Panc1 (cell line): ENCODE measurements at regions not wholly inside any gene's neighbourhood (a gene's known extent, or its start where the extent isn't known, plus 50 kb on each side); places are given as distances from the start of the nearest gene placed in this dataset.

Source experiments
- POLR2AphosphoS5 ChIP-seq: IDR thresholded peaks from 2 replicates; pipeline ENCODE4 v1.6.1; 2012; ENCODE audit warnings: mild to moderate bottlenecking, low read depth, low read length, moderate library complexity
- SIN3A ChIP-seq: IDR thresholded peaks from 2 replicates; pipeline ENCODE4 v1.6.1; 2012; ENCODE audit warnings: low read depth, mild to moderate bottlenecking, low read length, moderate library complexity, borderline replicate concordance; ENCODE audit not compliant: insufficient read depth
- TCF7L2 ChIP-seq: IDR thresholded peaks from 2 replicates; pipeline ENCODE4 v1.6.1; 2011; ENCODE audit warnings: mild to moderate bottlenecking, low read depth, low read length, inconsistent platforms
- TF ChIP-seq, protein P1 (sequence below): fragments of 450-650 bp; IDR thresholded peaks from 2 replicates; pipeline ENCODE4 v1.5.1; 2017; ENCODE audit warnings: mild to moderate bottlenecking
- TF ChIP-seq, protein P2 (sequence below), 2 experiments: IDR thresholded peaks; 2 replicates each; pipeline ENCODE4 v1.6.1; 2011 to 2012; ENCODE audit warnings: low read depth in 2 of 2, control low read depth in 1 of 2, low read length in 1 of 2, mild to moderate bottlenecking in 1 of 2, moderate library complexity in 1 of 2; ENCODE audit not compliant: insufficient read depth in 1 of 2

DNA sequence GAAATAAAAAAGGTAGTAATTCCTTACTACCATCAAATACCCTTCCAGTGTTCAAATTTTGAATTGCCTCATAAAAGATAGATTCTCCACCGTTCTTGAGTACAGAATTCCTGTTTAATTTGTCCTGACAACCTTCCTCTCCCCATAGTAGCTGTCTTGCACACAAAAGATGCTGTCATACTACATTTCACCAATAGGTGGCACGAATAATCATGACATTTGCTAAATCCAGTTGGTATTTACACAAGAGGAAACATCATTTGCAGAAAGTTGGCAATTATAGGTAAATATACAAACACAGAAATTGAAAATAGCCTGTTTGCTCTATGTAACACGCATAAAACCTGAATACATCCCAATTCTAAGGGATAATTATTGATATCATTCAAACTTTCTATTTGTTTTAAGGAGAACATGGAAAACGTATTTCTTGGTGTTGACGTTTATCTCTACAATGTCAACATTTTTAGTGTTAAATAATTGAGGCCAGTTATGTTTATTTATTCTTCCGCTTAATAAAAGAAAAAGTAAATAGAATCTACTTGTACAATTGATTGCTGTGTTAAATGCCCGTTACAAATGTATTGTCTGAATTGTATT lies 58.3 kb upstream of the CLDN10 start:
- TF ChIP-seq, protein P1, sequence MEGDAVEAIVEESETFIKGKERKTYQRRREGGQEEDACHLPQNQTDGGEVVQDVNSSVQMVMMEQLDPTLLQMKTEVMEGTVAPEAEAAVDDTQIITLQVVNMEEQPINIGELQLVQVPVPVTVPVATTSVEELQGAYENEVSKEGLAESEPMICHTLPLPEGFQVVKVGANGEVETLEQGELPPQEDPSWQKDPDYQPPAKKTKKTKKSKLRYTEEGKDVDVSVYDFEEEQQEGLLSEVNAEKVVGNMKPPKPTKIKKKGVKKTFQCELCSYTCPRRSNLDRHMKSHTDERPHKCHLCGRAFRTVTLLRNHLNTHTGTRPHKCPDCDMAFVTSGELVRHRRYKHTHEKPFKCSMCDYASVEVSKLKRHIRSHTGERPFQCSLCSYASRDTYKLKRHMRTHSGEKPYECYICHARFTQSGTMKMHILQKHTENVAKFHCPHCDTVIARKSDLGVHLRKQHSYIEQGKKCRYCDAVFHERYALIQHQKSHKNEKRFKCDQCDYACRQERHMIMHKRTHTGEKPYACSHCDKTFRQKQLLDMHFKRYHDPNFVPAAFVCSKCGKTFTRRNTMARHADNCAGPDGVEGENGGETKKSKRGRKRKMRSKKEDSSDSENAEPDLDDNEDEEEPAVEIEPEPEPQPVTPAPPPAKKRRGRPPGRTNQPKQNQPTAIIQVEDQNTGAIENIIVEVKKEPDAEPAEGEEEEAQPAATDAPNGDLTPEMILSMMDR = peak; percentile 65; the same call in 1 of the 2 replicates
- no peak for TF ChIP-seq POLR2AphosphoS5
- TF ChIP-seq, protein P2, sequence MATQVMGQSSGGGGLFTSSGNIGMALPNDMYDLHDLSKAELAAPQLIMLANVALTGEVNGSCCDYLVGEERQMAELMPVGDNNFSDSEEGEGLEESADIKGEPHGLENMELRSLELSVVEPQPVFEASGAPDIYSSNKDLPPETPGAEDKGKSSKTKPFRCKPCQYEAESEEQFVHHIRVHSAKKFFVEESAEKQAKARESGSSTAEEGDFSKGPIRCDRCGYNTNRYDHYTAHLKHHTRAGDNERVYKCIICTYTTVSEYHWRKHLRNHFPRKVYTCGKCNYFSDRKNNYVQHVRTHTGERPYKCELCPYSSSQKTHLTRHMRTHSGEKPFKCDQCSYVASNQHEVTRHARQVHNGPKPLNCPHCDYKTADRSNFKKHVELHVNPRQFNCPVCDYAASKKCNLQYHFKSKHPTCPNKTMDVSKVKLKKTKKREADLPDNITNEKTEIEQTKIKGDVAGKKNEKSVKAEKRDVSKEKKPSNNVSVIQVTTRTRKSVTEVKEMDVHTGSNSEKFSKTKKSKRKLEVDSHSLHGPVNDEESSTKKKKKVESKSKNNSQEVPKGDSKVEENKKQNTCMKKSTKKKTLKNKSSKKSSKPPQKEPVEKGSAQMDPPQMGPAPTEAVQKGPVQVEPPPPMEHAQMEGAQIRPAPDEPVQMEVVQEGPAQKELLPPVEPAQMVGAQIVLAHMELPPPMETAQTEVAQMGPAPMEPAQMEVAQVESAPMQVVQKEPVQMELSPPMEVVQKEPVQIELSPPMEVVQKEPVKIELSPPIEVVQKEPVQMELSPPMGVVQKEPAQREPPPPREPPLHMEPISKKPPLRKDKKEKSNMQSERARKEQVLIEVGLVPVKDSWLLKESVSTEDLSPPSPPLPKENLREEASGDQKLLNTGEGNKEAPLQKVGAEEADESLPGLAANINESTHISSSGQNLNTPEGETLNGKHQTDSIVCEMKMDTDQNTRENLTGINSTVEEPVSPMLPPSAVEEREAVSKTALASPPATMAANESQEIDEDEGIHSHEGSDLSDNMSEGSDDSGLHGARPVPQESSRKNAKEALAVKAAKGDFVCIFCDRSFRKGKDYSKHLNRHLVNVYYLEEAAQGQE (IDR thresholded peaks at IDR 0.05; ENCODE audit: insufficient read depth in 1 of 2, low read depth in 2 of 2, low read length in 1 of 2) = no peak
- no peak for TF ChIP-seq SIN3A
- TF ChIP-seq TCF7L2 = no peak
